ENCODE measurements at regions not wholly inside any gene's neighbourhood (a gene's known extent, or its start where the extent isn't known, plus 50 kb on each side); places are given as distances from the start of the nearest gene placed in this dataset.

DNA sequence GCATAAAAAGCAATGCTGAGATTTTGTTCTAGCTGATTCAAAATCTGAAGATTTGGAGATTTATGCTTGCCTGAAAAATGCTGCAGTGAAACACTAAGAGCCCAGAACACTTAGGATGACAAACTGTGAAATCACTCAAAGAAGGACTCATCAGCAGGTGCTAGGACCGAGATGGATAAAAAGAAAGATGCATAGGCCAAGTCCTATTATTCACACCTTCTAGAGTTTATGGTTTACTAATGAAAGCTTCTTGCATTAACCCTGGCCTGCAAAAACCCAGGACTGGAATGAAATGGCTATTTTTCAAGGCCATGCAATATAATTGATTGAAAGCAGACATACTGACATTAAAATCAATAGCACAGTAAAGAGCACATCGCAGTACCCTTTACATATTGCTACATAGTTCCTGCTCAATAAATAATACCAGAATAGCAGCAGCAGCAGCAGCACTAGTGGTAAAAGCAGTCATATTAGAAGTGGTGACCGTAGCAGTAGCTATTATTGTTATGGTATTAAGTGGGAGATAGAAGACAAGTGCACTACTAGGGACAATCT is 161.7 kb downstream of the RAB38 start:
- peaks cover 8% of the 10 kb centered on the region for H3K27me3 Mint-ChIP-seq (ENCODE audit: insufficient read depth, low read depth)
- no peak for DNase-seq (ENCODE audit: low spot score)
- peaks cover 25% of the 10 kb centered on the region for H3K4me1 Mint-ChIP-seq

GRCh38 chr11:88012456-88012855 is 162.8 kb downstream of the RAB38 start:
- Mint-ChIP-seq H3K9me3 (peaks cover 2% of the 10 kb centered on the region), H3K4me3 (no peak overlapping the region)

More for the DNA sequence above, 161.7 kb downstream of the RAB38 start:
- no peak overlapping the region for H2AFZ ChIP-seq (replicated peaks)
- no peaks in the 10 kb centered on the region for H3F3A ChIP-seq (ENCODE audit: low read depth)
- H3K36me3 Mint-ChIP-seq, result no peaks in the 10 kb centered on the region
- no peak overlapping the region for H3K4me3 ChIP-seq
- H3K27ac ChIP-seq, result no peak overlapping the region
- H3K27me3 ChIP-seq, result no peaks in the 10 kb centered on the region
- no peak overlapping the region for H3K9ac ChIP-seq
- H3K27ac Mint-ChIP-seq, result no peak overlapping the region
- TF ChIP-seq EZH2 (IDR thresholded peaks at IDR 0.05) (no peak), EZH2phosphoT487 (IDR thresholded peaks at IDR 0.05) (no peak)
- TF ChIP-seq, protein P1, sequence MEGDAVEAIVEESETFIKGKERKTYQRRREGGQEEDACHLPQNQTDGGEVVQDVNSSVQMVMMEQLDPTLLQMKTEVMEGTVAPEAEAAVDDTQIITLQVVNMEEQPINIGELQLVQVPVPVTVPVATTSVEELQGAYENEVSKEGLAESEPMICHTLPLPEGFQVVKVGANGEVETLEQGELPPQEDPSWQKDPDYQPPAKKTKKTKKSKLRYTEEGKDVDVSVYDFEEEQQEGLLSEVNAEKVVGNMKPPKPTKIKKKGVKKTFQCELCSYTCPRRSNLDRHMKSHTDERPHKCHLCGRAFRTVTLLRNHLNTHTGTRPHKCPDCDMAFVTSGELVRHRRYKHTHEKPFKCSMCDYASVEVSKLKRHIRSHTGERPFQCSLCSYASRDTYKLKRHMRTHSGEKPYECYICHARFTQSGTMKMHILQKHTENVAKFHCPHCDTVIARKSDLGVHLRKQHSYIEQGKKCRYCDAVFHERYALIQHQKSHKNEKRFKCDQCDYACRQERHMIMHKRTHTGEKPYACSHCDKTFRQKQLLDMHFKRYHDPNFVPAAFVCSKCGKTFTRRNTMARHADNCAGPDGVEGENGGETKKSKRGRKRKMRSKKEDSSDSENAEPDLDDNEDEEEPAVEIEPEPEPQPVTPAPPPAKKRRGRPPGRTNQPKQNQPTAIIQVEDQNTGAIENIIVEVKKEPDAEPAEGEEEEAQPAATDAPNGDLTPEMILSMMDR (IDR thresholded peaks at IDR 0.05), result no peak
- H4K20me1 ChIP-seq (ENCODE audit: low read depth), result no peaks in the 10 kb centered on the region
- H3K9me3 Mint-ChIP-seq, result peaks cover 2% of the 10 kb centered on the region
- peak overlapping the region; percentile 39 for H3K4me2 ChIP-seq
- no peaks in the 10 kb centered on the region for H3K79me2 ChIP-seq (ENCODE audit: low read depth)
- H3K9me3 ChIP-seq (ENCODE audit: low read depth), result no peaks in the 10 kb centered on the region
- no peaks in the 10 kb centered on the region for H3K36me3 ChIP-seq
- no peak overlapping the region for H3K4me3 Mint-ChIP-seq
- peaks cover 17% of the 10 kb centered on the region for H3K4me1 ChIP-seq

GRCh38 chr11:87976009-87976408 is 199.2 kb downstream of the RAB38 start:
- Histone ChIP-seq H3F3A (ENCODE audit: low read depth) (peaks cover 15% of the 10 kb centered on the region), H3K4me3 (no peak overlapping the region), H4K20me1 (ENCODE audit: low read depth) (no peaks in the 10 kb centered on the region), H3K4me2 (no peak overlapping the region), H3K9me3 (ENCODE audit: low read depth) (no peaks in the 10 kb centered on the region), H3K4me1 (peaks cover 3% of the 10 kb centered on the region), H3K9ac (no peak overlapping the region), H3K36me3 (no peaks in the 10 kb centered on the region), H2AFZ (replicated peaks) (no peak overlapping the region), H3K27ac (no peak overlapping the region), H3K27me3 (no peaks in the 10 kb centered on the region), H3K79me2 (ENCODE audit: low read depth) (no peaks in the 10 kb centered on the region)
- Mint-ChIP-seq H3K27ac (no peak overlapping the region), H3K27me3 (ENCODE audit: insufficient read depth, low read depth) (no peaks in the 10 kb centered on the region), H3K9me3 (no peaks in the 10 kb centered on the region), H3K4me3 (no peak overlapping the region), H3K36me3 (no peaks in the 10 kb centered on the region), H3K4me1 (peaks cover 1% of the 10 kb centered on the region)
- DNase-seq (ENCODE audit: low spot score), result no peak
- TF ChIP-seq, protein P1 (IDR thresholded peaks at IDR 0.05), result no peak
- TF ChIP-seq EZH2 (IDR thresholded peaks at IDR 0.05) (no peak), EZH2phosphoT487 (IDR thresholded peaks at IDR 0.05) (no peak)

More at GRCh38 chr11:88012456-88012855, 162.8 kb downstream of the RAB38 start:
- peaks cover 17% of the 10 kb centered on the region for H3K4me1 ChIP-seq
- peak; percentile 34 for DNase-seq (ENCODE audit: low spot score)
- peak overlapping the region; percentile 31 for H3K27ac ChIP-seq
- no peak for TF ChIP-seq EZH2 (IDR thresholded peaks at IDR 0.05)
- TF ChIP-seq, protein P1 (IDR thresholded peaks at IDR 0.05), result no peak
- TF ChIP-seq EZH2phosphoT487 (IDR thresholded peaks at IDR 0.05), result no peak
- Mint-ChIP-seq H3K27ac (no peak overlapping the region), H3K4me1 (peaks cover 25% of the 10 kb centered on the region), H3K36me3 (no peaks in the 10 kb centered on the region), H3K27me3 (ENCODE audit: insufficient read depth, low read depth) (peaks cover 8% of the 10 kb centered on the region)
- no peaks in the 10 kb centered on the region for H3F3A ChIP-seq (ENCODE audit: low read depth)
- H3K79me2 ChIP-seq (ENCODE audit: low read depth), result no peaks in the 10 kb centered on the region
- no peak overlapping the region for H3K4me3 ChIP-seq
- H2AFZ ChIP-seq (replicated peaks), result peak overlapping the region; percentile 29
- H3K9me3 ChIP-seq (ENCODE audit: low read depth), result no peaks in the 10 kb centered on the region
- H3K9ac ChIP-seq, result no peak overlapping the region
- peak overlapping the region; percentile 39 for H3K4me2 ChIP-seq
- H3K36me3 ChIP-seq, result no peaks in the 10 kb centered on the region
- H3K27me3 ChIP-seq, result no peaks in the 10 kb centered on the region
- H4K20me1 ChIP-seq (ENCODE audit: low read depth), result no peaks in the 10 kb centered on the region
